Astrocyte (in vitro differentiated cells and primary cell): ENCODE measurements at regions not wholly inside any gene's neighbourhood (a gene's known extent, or its start where the extent isn't known, plus 50 kb on each side); places are given as distances from the start of the nearest gene placed in this dataset.
A peak's percentile ranks its signal among the peaks of the same experiment; 100 is the strongest.

Experiments used
- DNase-seq: peaks from one replicate; pipeline ENCODE4 v3.0.0-alpha.2; 2010; ENCODE audit warnings: low read depth
- FAIRE-seq: peaks from 2 replicates; lab custom pipeline; 2011; peaks lifted over from hg19 to GRCh38; lab: Jason Lieb, UNC
- H2AFZ ChIP-seq: 2 replicates; pipeline ENCODE4 v1.6.0; 2012; ENCODE audit warnings: low read depth, low read length, inconsistent platforms
- H3K27ac ChIP-seq: 2 replicates; pipeline ENCODE4 v1.5.1; 2011; ENCODE audit warnings: low read depth, low read length, inconsistent platforms
- H3K27me3 ChIP-seq: 2 replicates; pipeline ENCODE4 v1.6.0; 2011; ENCODE audit warnings: low read length, inconsistent platforms; ENCODE audit not compliant: insufficient read depth
- H3K36me3 ChIP-seq: 2 replicates; pipeline ENCODE4 v1.5.1; 2011; ENCODE audit warnings: low read length, inconsistent platforms; ENCODE audit not compliant: insufficient read depth
- H3K4me1 ChIP-seq: 2 replicates; pipeline ENCODE4 v1.5.1; 2011; ENCODE audit warnings: low read length, inconsistent platforms; ENCODE audit not compliant: insufficient read depth
- H3K4me2 ChIP-seq: 2 replicates; pipeline ENCODE4 v1.6.0; 2012; ENCODE audit warnings: low read length, inconsistent platforms
- H3K4me3 ChIP-seq: 2 replicates; pipeline ENCODE4 v1.5.1; 2011; ENCODE audit warnings: low read depth, mild to moderate bottlenecking, low read length, inconsistent platforms; ENCODE audit not compliant: insufficient read depth
- H3K79me2 ChIP-seq: 2 replicates; pipeline ENCODE4 v1.6.0; 2012; ENCODE audit warnings: mild to moderate bottlenecking, low read length, inconsistent platforms; ENCODE audit not compliant: insufficient read depth
- H3K9ac ChIP-seq: 2 replicates; pipeline ENCODE4 v1.6.0; 2012; ENCODE audit warnings: mild to moderate bottlenecking, low read length, inconsistent platforms
- H3K9me3 ChIP-seq: 2 replicates; pipeline ENCODE4 v1.5.1; 2012; ENCODE audit warnings: low read depth, mild to moderate bottlenecking, low read length, inconsistent platforms; ENCODE audit not compliant: insufficient read depth
- H4K20me1 ChIP-seq: 2 replicates; pipeline ENCODE4 v1.6.0; 2012; ENCODE audit warnings: low read length, inconsistent platforms; ENCODE audit not compliant: insufficient read depth
- H3K27ac Mint-ChIP-seq: one replicate; pipeline ENCODE4 v1.8.0; 2021; ENCODE audit warnings: mild to moderate bottlenecking, mixed read lengths; ENCODE audit not compliant: unreplicated experiment
- H3K27me3 Mint-ChIP-seq: one replicate; pipeline ENCODE4 v1.8.0; 2021; ENCODE audit warnings: low read depth, mixed read lengths; ENCODE audit not compliant: unreplicated experiment
- H3K36me3 Mint-ChIP-seq: one replicate; pipeline ENCODE4 v1.8.0; 2021; ENCODE audit warnings: low read depth, mixed read lengths; ENCODE audit not compliant: unreplicated experiment
- H3K4me1 Mint-ChIP-seq: one replicate; pipeline ENCODE4 v1.8.0; 2021; ENCODE audit warnings: low read depth, mixed read lengths; ENCODE audit not compliant: unreplicated experiment
- H3K4me3 Mint-ChIP-seq: one replicate; pipeline ENCODE4 v1.8.0; 2021; ENCODE audit warnings: mild to moderate bottlenecking, moderate library complexity, mixed read lengths; ENCODE audit not compliant: unreplicated experiment
- H3K9me3 Mint-ChIP-seq: one replicate; pipeline ENCODE4 v1.8.0; 2021; ENCODE audit warnings: mild to moderate bottlenecking, mixed read lengths; ENCODE audit not compliant: unreplicated experiment
- CTCF ChIP-seq: IDR thresholded peaks from 2 replicates; pipeline ENCODE4 v1.5.1; 2011; ENCODE audit warnings: low read depth, mild to moderate bottlenecking, inconsistent platforms, low read length, moderate library complexity; ENCODE audit not compliant: insufficient read depth
- EZH2 ChIP-seq: IDR thresholded peaks from 2 replicates; pipeline ENCODE4 v1.6.1; 2012; ENCODE audit warnings: mild to moderate bottlenecking, low read length, inconsistent platforms; ENCODE audit not compliant: insufficient read depth

- H3K27ac Mint-ChIP-seq = peak overlapping the region; percentile 77
- peaks cover 2% of the 10 kb centered on the region for H3K9me3 Mint-ChIP-seq
- Histone ChIP-seq H3K4me1 (peaks cover 23% of the 10 kb centered on the region), H2AFZ (no peak overlapping the region), H3K27me3 (no peaks in the 10 kb centered on the region), H4K20me1 (no peaks in the 10 kb centered on the region), H3K79me2 (no peaks in the 10 kb centered on the region), H3K36me3 (no peaks in the 10 kb centered on the region), H3K4me2 (peak overlapping the region; percentile 37), H3K9ac (peak overlapping the region; percentile 57), H3K9me3 (no peaks in the 10 kb centered on the region), H3K27ac (peak overlapping the region; percentile 82), H3K4me3 (no peak overlapping the region)
- FAIRE-seq (peak; percentile 52), DNase-seq (peak; percentile 60)
- H3K4me3 Mint-ChIP-seq = no peak overlapping the region
- peaks cover 41% of the 10 kb centered on the region for H3K4me1 Mint-ChIP-seq
- TF ChIP-seq EZH2 (no peak), CTCF (no peak)
- H3K36me3 Mint-ChIP-seq = no peaks in the 10 kb centered on the region
- H3K27me3 Mint-ChIP-seq = no peaks in the 10 kb centered on the region
Measured at GRCh38 chr3:8451696-8452095, 49.9 kb upstream of the LMCD1 start.
